KMS-11 (cell line): ENCODE measurements at regions not wholly inside any gene's neighbourhood (a gene's known extent, or its start where the extent isn't known, plus 50 kb on each side); places are given as distances from the start of the nearest gene placed in this dataset.

Source experiments
- H2AFZ ChIP-seq: fragments of 200-600 bp; sonication (generic); 2 replicates; pipeline ENCODE4 v1.6.1; 2016; ENCODE audit warnings: antibody characterized with exemption, mixed run types, low read depth
- H3K27ac ChIP-seq: fragments of 200-600 bp; sonication (generic); 2 replicates; pipeline ENCODE4 v1.6.1; 2016; ENCODE audit warnings: mild to moderate bottlenecking, mixed run types
- H3K27me3 ChIP-seq: fragments of 200-600 bp; sonication (generic); 2 replicates; pipeline ENCODE4 v1.6.1; 2017; ENCODE audit warnings: mild to moderate bottlenecking, low read depth, mixed run types, moderate library complexity; ENCODE audit not compliant: insufficient read depth
- H3K36me3 ChIP-seq: fragments of 200-600 bp; sonication (generic); 2 replicates; pipeline ENCODE4 v1.6.1; 2017; ENCODE audit warnings: mild to moderate bottlenecking, mixed run types; ENCODE audit not compliant: insufficient read depth
- H3K4me1 ChIP-seq: fragments of 200-600 bp; sonication (generic); 2 replicates; pipeline ENCODE4 v1.6.1; 2016; ENCODE audit warnings: mild to moderate bottlenecking, low read depth, mixed run types; ENCODE audit not compliant: poor library complexity, severe bottlenecking
- H3K4me2 ChIP-seq: fragments of 200-600 bp; sonication (generic); 2 replicates; pipeline ENCODE4 v1.7.0; 2016; ENCODE audit warnings: mild to moderate bottlenecking, mixed run types
- H3K4me3 ChIP-seq: fragments of 200-600 bp; sonication (generic); IDR thresholded peaks from 2 replicates; pipeline ENCODE4 v1.6.1; 2017; ENCODE audit warnings: low read depth, low read length, mixed read lengths; ENCODE audit not compliant: insufficient read depth
- H3K79me2 ChIP-seq: fragments of 200-600 bp; sonication (generic); 2 replicates; pipeline ENCODE4 v1.6.1; 2016; ENCODE audit warnings: low read depth, mixed run types; ENCODE audit not compliant: insufficient read depth
- H3K9ac ChIP-seq: fragments of 200-600 bp; sonication (generic); 2 replicates; pipeline ENCODE4 v1.6.1; 2016; ENCODE audit warnings: mild to moderate bottlenecking, mixed run types
- H4K20me1 ChIP-seq: fragments of 200-600 bp; sonication (generic); 2 replicates; pipeline ENCODE4 v1.6.1; 2016; ENCODE audit warnings: mild to moderate bottlenecking, mixed run types; ENCODE audit not compliant: insufficient read depth
- CTCF ChIP-seq: fragments of 200-600 bp; sonication (generic); conservative IDR thresholded peaks from 2 replicates; pipeline ENCODE4 v1.6.1; 2017; ENCODE audit warnings: low read depth, mild to moderate bottlenecking, antibody characterized with exemption, low read length, moderate library complexity, mixed read lengths

DNA sequence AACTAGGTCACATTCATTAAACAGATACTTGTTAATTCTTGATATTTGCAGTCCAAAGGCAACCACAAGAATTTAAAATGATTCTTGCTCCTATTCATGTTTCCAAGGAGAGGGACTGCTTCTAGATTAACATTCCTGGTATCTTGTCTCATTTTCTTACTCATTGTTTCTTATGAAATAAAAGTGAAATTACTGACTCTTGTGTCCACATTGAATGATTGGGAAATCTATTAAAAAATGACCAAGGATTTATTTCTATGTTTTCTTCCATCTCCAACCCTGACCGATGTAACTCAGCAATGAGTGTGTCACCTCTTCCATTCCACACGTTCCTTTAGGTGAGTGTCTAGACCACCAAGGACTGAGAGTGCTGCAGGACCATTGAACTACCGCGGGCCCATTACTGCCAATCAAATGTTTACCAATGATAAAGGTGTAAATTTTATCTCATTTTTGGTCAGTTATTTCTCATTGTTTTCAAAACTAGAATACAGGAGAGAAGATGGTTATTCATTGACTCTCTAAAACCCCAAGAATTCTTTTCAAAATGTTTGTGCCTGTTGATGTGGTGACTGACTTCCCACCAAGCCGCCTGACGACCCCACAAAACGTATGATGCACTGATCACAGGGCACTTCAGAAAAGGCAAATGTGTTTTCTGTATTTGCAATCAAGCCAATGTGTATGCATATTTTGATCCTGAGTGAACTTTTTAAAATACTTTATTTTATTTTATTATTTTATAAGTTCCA, 414.6 kb upstream of the PTBP2 start:
- no peaks in the 10 kb centered on the region for H3K79me2 ChIP-seq
- H3K9ac ChIP-seq = no peak overlapping the region
- H3K4me3 ChIP-seq = no peak overlapping the region
- no peaks in the 10 kb centered on the region for H3K27me3 ChIP-seq
- H3K4me2 ChIP-seq = no peak overlapping the region
- H4K20me1 ChIP-seq = no peaks in the 10 kb centered on the region
- no peak overlapping the region for H3K27ac ChIP-seq
- no peaks in the 10 kb centered on the region for H3K4me1 ChIP-seq
- no peaks in the 10 kb centered on the region for H3K36me3 ChIP-seq
- no peak overlapping the region for H2AFZ ChIP-seq
- TF ChIP-seq CTCF = no peak

DNA sequence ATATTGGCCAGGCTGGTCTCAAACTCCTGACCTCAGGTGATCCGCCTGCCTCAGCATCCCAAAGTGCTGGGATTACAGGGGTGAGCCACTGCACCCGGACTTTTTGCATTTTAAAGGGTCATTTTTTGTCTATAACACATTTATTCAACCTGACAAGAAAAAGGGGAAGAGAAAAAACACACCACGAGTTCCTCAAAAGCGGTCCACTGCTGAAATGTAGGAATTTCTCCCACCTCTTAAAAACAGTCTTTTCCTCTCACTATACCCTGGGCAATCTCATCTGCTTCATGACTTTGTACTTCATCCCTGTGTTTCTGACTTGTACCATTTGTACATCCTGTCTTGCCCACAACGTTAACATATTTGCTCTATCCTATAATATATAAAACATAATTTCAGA, 413.3 kb upstream of the PTBP2 start:
- Histone ChIP-seq H3K4me2 (no peak overlapping the region), H3K79me2 (no peaks in the 10 kb centered on the region), H4K20me1 (no peaks in the 10 kb centered on the region), H2AFZ (no peak overlapping the region), H3K4me1 (no peaks in the 10 kb centered on the region), H3K9ac (no peak overlapping the region), H3K4me3 (no peak overlapping the region), H3K27ac (no peak overlapping the region), H3K36me3 (no peaks in the 10 kb centered on the region), H3K27me3 (no peaks in the 10 kb centered on the region)
- TF ChIP-seq CTCF = no peak

- no peak overlapping the region for H3K4me2 ChIP-seq
- no peak overlapping the region for H3K4me3 ChIP-seq
- H3K27me3 ChIP-seq = no peaks in the 10 kb centered on the region
- no peak for TF ChIP-seq CTCF
- no peak overlapping the region for H3K27ac ChIP-seq
- no peaks in the 10 kb centered on the region for H4K20me1 ChIP-seq
- no peaks in the 10 kb centered on the region for H3K36me3 ChIP-seq
- H3K4me1 ChIP-seq = no peaks in the 10 kb centered on the region
- H3K79me2 ChIP-seq = no peaks in the 10 kb centered on the region
- H2AFZ ChIP-seq = no peak overlapping the region
- no peak overlapping the region for H3K9ac ChIP-seq
Observed at GRCh38 chr1:96309783-96310182, 411.8 kb upstream of the PTBP2 start.

- H4K20me1 ChIP-seq = no peaks in the 10 kb centered on the region
- no peak overlapping the region for H3K4me3 ChIP-seq
- no peak overlapping the region for H3K9ac ChIP-seq
- H3K79me2 ChIP-seq = no peaks in the 10 kb centered on the region
- no peaks in the 10 kb centered on the region for H3K36me3 ChIP-seq
- no peaks in the 10 kb centered on the region for H3K27me3 ChIP-seq
- no peak for TF ChIP-seq CTCF
- no peaks in the 10 kb centered on the region for H3K4me1 ChIP-seq
- no peak overlapping the region for H3K27ac ChIP-seq
- H3K4me2 ChIP-seq = no peak overlapping the region
- no peak overlapping the region for H2AFZ ChIP-seq
Observed at GRCh38 chr1:96313216-96313615, 408.4 kb upstream of the PTBP2 start.
